HG03460 (cell line): ENCODE measurements at regions not wholly inside any gene's neighbourhood (a gene's known extent, or its start where the extent isn't known, plus 50 kb on each side); places are given as distances from the start of the nearest gene placed in this dataset.

Experiments
- ATAC-seq: cut with Tn5 transposase; IDR thresholded peaks from one replicate; pipeline ENCODE4 v1.9.1; 2021; ENCODE audit not compliant: unreplicated experiment

DNA sequence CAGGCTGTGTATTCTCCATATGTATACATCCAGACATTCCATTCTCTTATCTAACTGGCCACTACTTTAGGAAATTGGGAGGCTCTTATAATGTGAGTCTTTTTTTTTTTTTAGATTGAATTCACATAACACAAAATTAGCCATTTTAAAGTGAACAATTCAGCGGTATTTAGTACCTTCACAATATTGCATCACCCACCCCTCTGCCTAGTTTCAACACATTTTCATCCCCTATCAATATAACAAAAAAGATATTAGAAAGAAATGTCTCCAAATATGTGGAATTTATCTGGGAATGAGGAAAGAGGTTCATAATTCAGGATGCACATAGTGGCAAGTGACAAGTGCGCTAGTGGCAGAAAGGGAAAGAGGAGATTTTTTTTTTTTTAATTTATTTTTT lies 228.5 kb downstream of the ICE1 start:
- no peak for ATAC-seq

- no peak for ATAC-seq
These were observed 227.8 kb downstream of the ICE1 start for GRCh38 chr5:5650242-5650641.

GRCh38 chr5:5649641-5650040 lies 227.2 kb downstream of the ICE1 start:
- no peak for ATAC-seq

DNA sequence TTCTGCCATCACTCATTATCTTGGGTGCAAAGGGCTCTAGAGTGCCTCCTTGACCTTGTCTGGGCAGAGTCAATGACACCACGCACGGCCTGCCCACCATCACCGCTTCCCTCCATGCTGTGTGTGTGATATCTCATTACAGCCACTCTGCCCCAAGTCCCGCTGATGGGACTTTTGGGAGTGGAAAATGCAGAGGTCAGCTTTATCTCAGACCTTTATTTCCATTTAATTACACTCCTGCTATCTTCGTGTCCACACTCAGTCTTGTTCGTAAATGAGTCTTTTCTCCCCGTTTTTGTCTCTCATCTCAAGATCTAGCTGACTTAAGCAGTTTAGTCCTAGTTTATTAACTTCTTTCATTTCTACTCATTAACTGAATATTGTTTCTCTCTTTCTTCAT lies 226.2 kb downstream of the ICE1 start:
- ATAC-seq: no peak

DNA sequence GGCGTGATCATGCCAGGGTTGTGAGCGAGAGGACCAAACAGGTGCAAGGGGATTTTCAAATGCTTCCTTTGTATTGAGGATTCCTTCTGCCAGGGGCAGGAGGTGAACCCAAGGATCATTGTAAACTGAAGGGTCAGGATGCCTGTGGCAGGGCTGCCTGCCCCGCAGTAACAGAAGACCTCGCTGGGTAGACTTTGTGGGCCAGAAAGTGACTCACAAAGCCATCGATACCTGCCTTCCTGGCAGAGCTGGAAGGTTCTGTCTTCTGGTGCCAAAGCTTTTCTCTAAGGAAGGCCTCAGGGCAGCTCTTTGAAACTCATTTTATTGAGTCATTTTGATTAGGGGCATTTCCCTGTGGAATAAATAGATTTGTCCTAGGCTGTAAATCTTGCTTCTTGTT lies 223.4 kb downstream of the ICE1 start:
- no peak for ATAC-seq

DNA sequence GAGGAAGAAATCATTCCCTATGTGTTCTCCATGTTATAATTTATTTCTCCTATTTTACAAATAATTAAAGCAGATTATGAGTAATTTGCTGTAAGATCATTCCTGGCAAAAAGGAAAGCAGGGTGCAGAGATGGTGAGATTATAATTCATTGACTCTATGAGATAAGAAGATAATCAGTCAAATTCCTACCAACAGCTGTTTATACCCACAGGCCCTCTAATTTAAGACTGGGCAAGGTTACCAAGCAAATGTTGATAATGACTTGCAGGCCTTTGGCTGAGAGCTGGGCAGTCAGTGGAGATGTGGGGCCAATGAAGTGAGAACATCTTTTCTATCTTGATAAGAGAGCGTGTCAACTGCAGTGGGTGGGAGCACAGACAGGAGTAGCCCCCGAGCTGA lies 222.7 kb downstream of the ICE1 start:
- ATAC-seq: no peak

DNA sequence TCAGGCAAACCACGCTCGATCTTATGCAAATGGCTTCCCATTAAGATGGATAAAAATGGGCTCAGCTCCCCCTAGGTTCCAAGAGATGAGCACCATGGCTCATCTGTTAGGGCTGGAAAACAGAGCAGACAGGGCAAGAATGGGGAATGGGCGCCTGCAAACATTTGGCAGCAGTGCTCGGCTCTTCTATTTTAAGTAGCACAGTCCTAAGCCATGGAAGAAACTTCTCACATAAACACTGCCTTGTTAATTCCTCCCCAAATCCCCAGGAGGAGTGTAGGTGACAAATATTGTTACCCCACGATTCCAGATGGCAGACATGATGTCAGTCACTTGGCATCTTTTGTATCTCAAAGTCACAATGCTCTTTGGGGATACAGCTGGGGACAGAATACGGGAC lies 221.8 kb downstream of the ICE1 start:
- ATAC-seq: no peak

- no peak for ATAC-seq
These were observed 221.0 kb downstream of the ICE1 start for GRCh38 chr5:5643481-5643880.

- no peak for ATAC-seq
These were observed 215.7 kb downstream of the ICE1 start for GRCh38 chr5:5638211-5638610.

DNA sequence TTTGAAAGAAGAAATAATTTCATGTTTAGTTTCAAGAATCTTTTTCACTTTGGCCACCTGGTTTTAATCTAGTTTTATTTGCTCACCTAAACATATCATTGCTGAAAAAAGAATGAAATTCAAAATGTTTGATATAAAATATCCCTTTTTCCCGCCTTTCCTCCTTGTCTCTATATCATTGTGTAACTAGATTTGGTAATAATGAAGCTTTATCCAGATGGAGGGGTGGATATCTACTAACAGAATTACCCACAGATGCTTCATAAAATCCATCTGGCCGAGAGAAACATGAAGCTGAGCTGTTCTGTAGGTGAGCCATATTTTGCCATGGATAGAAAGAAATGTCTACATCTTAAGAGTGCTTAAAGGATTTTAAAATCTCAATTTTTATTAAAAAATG lies 214.7 kb downstream of the ICE1 start:
- ATAC-seq: no peak

DNA sequence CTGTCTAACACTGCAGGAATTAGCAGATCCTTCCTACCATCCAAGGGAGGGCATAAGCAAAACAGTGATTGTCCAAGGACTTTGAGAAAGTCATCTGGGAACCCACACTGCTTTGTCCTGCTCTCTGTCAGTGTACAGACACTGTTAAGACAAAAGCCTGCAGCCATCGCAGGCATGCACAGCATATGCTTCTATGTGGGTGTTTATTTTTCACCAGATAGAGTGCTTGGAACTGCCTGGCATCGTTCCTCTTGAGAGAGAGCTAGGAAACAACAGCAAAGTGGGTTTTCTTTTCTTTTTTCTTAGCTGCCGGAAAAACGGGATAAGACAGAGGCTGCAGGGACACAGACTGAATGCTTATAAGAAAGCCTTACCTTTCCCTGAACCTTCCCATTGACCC lies 212.3 kb downstream of the ICE1 start:
- no peak for ATAC-seq

GRCh38 chr5:5633579-5633978 lies 211.1 kb downstream of the ICE1 start:
- ATAC-seq: no peak

- no peak for ATAC-seq
These were observed 210.2 kb downstream of the ICE1 start for GRCh38 chr5:5632678-5633077.

GRCh38 chr5:5629607-5629978 lies 207.1 kb downstream of the ICE1 start:
- no peak for ATAC-seq

GRCh38 chr5:5628866-5629606 lies 206.6 kb downstream of the ICE1 start:
- ATAC-seq: no peak

- no peak for ATAC-seq
These were observed 203.9 kb downstream of the ICE1 start for GRCh38 chr5:5626412-5626811.

DNA sequence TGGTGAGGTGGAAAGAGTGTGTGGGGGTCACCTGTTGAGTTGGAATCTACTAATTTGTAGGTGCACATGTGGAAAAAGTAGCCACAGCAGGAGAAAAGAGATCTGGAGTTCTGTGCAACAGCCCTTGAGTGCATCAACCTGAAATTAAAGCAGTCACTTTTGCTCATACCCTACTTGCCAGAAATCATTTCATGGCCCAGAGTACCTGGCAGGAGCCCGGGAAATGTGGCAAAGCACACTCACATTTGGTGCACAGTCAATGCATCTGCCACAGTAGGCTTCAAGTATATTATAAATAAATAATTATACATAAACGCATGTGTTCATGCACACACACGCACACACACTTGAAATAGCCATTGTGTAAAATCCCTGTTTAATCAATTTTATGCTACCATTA lies 203.0 kb downstream of the ICE1 start:
- no peak for ATAC-seq

- no peak for ATAC-seq
These were observed 200.9 kb downstream of the ICE1 start for GRCh38 chr5:5623397-5623796.

GRCh38 chr5:5622806-5623205 lies 200.3 kb downstream of the ICE1 start:
- ATAC-seq: no peak

DNA sequence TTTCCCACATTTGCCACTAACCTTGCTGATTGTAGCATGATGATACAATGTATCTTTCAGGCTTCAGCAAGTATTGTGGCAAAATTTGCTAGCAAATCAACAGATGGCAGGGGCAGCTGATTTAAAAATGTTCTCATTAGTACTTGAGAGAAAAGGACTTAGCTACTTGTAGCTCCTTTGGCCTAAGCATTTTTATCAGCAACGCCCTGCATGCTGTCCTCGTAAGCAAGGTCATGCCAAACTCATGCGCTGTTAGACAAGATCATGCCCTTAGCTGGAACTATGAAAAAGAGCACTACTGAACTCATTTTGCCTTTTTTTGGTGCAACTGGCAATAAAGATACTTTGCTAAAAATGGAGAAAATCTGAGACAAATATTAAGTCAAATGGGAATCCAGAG lies 197.1 kb downstream of the ICE1 start:
- ATAC-seq: no peak

GRCh38 chr5:5617024-5617423 lies 194.5 kb downstream of the ICE1 start:
- ATAC-seq: no peak

- ATAC-seq: no peak
These were observed 193.9 kb downstream of the ICE1 start for GRCh38 chr5:5616247-5616895.

GRCh38 chr5:5615569-5615968 lies 193.1 kb downstream of the ICE1 start:
- ATAC-seq: no peak
